GM21367 (cell line): ENCODE measurements at regions not wholly inside any gene's neighbourhood (a gene's known extent, or its start where the extent isn't known, plus 50 kb on each side); places are given as distances from the start of the nearest gene placed in this dataset.
A peak's percentile ranks its signal among the peaks of the same experiment; 100 is the strongest.
"Not testable (repeated sequence)": the region's sequence is repeated elsewhere in the genome, so short reads cannot be mapped to it uniquely, and the experiment has no call there.

Experiments
- ATAC-seq: cut with Tn5 transposase; IDR thresholded peaks from one replicate; pipeline ENCODE4 v1.9.1; 2021; ENCODE audit not compliant: unreplicated experiment

DNA sequence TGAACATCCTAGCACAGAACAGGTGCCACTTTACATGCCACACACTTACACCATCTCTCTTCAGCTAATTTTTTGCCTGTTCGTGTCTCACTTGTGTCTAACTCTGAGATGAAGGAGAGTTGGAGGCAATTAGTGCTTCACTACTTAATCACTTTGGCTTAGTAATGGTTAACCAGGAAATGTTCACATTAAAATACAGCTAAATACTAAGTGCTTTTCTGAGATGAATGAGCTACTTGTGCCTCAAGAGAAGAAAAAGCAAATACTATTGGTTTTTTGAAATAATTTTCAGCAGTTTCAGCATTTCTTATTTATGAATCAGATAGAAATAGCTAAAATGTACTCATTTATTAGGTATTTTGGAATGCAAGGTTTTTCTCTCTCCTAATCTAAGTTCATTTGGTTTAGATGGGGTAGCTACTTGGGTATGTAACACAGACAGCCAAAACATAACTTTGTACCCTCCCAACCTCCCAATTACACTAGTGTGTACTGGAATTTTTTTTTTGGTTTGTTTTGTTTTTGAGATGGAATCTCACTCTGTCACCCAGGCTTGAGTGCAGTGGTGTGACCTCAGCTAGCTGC lies 1474.1 kb upstream of the SEL1L start:
- no peak for ATAC-seq

DNA sequence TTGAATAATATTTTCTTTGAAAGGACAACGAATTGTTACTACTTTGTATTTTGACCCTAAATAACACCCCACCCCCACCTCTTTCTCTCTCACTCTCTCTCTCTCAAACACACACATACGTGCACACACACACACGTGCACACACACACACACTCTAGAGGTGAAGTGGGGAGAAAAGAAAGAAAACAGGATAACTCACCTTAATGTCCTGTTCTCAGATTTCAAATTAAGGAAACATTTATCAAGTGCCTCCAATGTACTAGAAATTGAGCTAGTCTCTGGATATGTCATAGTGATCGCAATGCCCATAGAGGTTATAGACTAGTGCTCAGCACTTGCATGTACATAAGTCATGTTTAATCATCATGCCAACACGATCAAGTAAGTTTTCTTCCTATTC lies 1483.6 kb upstream of the SEL1L start:
- ATAC-seq, result no peak

DNA sequence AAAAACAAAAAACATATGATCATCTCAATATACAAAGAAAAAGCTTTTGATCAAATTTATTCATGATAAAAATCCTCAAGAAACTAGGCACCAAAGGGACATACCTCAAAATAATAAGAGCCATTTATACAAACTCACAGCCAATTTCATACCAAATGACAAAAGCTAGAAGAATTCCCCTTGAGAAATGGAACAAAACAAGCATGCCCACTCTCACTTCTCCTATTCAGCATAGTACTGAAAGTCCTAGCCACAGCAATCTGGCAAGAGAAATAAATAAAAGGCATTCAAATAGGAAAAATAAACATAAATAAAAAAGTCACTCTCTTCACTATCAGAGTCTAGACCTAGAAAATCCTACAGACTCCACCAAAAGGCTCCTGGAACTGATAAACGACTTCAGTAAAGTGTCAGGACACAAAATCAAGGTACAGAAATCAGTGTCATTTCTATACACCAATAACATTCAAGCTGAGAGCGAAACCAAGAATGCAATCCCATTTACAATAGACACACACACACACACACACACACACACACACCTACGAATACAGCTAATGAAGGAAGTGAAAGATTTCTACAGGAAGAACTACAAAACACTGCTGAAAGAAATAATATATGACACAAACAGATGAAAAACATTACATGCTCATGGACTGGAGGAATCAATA lies 1486.2 kb upstream of the SEL1L start:
- ATAC-seq, result no peak

DNA sequence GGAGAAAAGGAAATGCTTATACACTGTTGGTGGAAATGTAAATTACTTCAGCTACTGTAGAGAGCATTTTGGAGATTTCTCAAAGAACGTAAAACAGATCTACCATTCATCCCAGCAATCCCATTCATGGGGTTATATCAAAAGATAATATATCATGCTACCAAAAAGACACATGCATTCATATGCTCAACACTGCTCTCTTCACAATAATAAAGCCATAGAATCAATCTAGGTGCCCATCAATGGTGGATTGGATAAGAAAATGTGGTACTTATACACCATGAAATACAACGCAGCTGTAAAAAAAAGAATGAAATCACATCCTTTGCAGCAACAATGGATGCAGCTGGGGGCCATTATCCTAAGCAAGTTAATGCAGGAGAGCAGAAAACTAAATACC lies 1487.7 kb upstream of the SEL1L start:
- no peak for ATAC-seq

DNA sequence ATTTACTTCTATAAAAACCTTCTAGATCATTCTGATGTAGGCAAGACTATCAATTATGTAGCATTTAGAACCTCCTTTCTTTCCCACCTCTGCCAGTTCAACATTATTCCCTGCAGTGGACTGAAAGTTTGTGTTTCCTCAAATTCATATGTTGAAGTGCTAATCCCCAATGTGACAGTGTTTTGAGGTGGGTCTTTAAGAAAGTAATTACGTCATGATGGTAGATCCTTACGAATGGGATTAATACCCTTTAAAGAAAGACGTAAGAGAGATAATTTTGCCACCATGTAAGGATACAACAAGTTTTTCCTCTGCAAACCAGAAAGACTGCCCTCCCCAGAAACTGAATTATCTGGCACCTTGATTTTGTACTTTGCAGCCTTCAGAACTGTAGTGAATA lies 1489.7 kb upstream of the SEL1L start:
- ATAC-seq, result no peak

DNA sequence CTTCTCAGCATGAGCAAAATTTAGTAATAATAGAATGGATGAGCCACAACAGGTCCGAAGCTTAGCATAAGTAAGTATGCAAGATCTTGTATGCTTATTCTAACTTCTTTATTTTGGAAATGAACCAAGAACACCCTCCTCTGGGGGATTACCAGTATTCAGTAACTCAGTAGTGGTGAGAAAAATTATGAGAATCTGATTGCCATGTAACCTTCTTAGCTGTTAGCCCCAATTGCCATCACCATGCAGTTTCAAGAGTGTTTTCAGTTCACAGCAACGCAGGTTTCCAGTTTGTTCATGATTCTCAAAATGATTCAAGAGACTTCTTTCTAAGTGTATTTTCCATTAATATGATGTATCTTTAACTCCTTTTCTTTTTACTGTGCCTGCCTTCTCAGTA lies 1507.6 kb upstream of the SEL1L start:
- no peak for ATAC-seq

DNA sequence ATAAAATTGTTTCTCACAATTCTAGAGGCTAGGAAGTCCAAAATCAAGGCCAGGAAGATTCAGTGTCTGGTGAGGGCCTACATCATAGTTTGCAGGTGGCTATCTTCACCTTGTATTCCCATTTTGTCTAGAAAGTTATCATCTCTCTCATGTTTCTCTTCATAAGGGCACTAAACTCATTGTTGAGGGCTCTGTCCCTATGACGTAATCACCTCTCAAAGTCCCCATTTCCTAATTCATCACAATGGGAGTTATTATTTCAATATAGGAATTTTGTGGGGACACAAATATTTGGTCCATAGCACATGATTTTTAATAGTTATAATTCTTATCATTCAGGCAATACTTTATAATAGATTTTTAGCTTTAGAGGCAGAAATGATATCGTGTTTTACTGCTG lies 1509.2 kb upstream of the SEL1L start:
- no peak for ATAC-seq

DNA sequence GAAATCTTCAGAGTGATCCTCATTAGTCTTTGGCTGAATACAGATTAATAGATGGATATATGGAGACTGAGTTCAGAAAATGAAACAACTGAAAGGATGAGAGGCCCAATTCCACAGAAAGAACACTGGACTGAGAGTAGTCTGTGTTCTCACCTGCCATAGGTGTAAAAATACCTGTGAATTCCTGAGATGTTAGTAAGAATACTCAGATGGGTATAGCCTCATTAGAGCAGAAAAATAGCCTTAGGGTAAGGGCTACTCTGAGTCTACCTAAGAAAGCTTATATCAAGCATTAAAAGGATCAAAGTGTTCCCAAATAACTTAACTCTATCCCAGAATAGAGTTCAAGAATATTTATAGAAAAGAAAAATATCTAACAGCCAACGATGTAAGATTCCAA lies 1510.3 kb upstream of the SEL1L start:
- no peak for ATAC-seq

GRCh38 chr14:83047059-83047830 lies 1513.6 kb upstream of the SEL1L start:
- no peak for ATAC-seq

DNA sequence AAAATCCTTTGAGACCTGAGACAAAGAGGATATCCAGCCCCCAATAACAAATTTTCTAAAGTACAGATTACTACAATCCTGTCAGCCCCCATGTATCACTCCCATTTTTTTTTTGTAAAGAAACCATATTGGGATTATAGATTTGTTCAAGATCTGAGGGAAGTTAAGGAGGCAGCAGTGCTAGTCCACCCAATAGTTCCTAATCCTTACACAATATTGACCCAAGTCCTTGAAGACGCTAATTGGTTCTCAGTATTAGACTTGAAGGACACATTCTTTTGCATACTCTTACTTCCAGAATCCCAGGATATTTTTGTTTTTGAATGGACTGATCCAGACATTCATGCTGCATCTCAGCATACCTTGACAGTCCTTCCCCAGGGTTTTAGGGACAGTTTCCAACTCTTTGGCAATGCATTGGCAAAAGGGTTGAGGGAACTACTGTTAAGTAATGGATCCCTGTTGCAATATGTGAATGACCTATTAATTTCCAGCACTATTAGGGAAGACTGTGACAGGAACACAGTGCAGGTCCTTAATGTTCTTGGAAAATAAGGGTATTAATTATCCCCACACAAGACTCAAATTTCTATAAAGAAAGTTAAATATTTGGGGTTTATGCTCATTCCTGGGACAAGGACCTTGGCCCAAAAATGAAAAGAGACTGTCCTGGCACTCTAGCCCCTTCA lies 1519.5 kb upstream of the SEL1L start:
- ATAC-seq, result no peak

- ATAC-seq, result no peak
Measured at GRCh38 chr14:83058068-83058467, 1524.4 kb upstream of the SEL1L start.

DNA sequence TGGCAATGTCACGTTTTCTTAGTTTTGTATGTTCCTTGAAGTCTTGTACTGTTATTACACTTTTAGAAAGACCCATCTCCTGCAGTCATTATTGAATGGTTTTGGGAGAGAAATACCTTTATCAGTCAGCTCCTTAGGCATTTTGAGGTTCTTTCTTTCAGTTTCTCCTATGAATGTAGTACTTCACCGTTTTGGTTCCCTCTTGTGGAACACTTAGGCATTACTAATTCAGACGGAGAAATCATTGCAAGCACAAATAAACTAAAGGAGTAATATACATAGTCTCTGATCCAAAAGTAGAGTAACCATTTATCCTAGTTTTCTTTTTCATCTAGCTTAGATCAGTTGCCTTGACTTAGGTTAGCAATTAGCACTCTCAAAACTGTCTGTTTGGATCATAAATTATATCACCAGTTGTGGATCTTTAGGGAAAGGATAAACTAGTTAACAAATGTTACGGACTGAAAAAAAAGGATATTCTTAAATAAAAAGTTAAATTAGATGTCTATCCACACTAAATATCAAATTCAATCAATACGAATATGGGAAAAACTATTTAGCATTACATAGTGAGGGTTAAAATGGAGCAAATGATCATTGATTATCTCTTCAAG lies 1538.3 kb upstream of the SEL1L start:
- peak; percentile 70 for ATAC-seq

DNA sequence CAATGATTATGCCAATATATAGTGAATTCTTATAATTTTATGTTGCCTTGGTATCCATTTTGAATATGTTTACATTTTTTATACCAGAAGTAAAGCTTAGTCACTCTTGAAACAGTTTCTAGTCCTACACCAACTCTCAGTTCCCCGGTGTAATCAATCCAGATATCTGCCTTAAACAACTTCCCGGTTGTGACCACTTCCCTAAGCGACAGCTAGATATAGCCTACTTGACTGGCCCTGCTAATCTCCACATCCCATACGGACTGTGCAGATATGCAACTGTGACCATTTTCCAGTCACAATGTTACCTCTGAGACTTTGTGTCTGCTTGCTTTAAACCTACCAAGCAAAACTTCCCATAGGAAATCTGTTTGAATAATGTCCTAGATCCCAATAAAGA lies 1551.5 kb upstream of the SEL1L start:
- ATAC-seq, result no peak

- no peak for ATAC-seq
Measured at GRCh38 chr14:83085725-83086124, 1552.1 kb upstream of the SEL1L start.

DNA sequence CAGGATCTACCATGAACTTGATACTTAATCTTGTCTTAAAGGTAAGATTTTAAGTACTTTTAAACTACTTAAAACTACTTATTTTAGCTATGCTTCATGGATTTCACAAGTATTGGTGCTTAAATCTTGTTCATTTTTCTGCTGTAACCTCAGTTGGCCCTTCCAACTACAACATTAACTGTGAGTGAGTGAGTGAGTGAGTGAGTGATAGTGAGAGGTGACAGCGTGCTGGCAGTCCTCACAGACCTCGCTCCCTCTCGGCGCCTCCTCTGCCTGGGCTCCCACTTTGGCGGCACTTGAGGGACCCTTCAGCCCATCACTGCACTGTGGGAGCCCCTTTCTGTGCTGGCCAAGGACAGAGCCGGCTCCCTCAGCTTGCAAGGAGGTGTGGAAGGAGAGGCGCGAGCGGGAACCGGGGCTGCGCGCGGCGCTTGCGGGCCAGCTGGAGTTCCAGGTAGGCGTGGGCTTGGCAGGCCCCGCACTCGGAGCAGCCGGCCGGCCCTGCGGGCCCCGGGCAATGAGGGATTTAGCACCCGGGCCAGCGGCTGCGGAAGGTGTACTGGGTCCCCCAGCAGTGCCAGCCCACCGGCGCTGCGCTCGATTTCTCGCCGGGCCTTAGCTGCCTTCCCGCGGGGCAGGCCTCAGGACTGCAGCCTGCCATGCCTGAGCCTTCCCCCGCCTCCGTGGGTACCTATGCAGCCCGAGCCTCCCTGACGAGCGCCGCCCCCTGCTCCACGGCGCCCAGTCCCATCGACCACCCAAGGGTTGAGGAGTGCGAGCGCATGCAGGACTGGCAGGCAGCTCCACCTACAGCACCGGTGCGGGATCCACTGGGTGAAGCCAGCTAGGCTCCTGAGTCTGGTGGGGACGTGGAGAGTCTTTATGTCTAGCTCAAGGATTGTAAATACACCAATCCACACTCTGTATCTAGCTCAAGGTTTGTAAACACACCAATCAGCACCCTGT lies 1558.6 kb upstream of the SEL1L start:
- not testable (repeated sequence) for ATAC-seq

GRCh38 chr14:83096092-83096491 lies 1562.4 kb upstream of the SEL1L start:
- no peak for ATAC-seq

GRCh38 chr14:83101846-83102245 lies 1568.2 kb upstream of the SEL1L start:
- ATAC-seq, result no peak

GRCh38 chr14:83118029-83118428 lies 1584.4 kb upstream of the SEL1L start:
- no peak for ATAC-seq

DNA sequence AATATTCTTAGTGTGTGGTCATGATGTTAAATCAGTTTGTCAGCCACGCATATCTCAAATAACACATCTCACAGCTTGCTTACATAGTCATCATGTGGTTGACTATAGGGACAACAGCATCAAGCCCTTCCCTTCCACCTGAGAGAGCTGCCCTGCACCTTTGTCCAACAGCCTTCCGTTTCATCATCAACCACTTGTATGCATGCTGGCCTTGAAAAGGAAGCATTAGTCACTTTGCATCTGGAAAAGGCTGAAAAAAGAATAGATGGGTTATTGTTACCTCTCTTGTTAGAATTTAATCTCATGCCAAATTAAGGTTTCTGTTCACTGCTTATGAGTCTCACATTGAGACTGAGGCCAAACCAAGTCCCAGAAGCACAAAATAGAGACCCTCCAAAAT lies 1586.5 kb upstream of the SEL1L start:
- ATAC-seq, result no peak

DNA sequence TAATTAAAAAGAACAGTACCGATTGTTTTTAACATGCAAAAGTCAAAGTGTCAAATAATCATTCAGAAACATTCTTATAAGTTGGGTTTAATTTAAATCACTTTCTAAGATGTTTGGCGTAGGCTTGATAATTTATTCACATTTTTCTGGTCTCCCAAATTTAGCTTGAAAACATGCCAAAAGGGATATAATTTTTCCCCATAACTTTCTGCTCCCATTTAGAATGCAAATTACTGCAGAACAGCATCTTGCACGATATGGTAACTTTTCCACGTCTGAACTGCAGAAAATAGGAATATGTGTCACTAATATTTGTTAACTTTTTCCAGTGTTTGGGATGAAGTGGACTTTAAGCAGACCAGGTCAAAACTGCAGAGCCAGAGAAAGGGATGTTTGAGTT lies 1592.4 kb upstream of the SEL1L start:
- ATAC-seq, result no peak
